Panc1 (cell line): ENCODE measurements at regions not wholly inside any gene's neighbourhood (a gene's known extent, or its start where the extent isn't known, plus 50 kb on each side); places are given as distances from the start of the nearest gene placed in this dataset.

Source experiments
- ATAC-seq: fragments of 200-7000 bp; cut with Tn5 transposase; 2 replicates; pipeline ENCODE4 v1.9.1; 2020; ENCODE audit warnings: mild to moderate bottlenecking, moderate library complexity
- BruUV-seq: library from RNA; stranded (reverse); fragments of 400-500 nt; replicated peaks from 2 replicates; lab custom pipeline; 2021; lab: Mats Ljungman, UMichigan
- CTCF ChIA-PET: fragments of 300-600 bp; sonication (Branson Sonifier 250); formaldehyde crosslinking; loops from one replicate; lab custom pipeline; 2022; ENCODE audit warnings: antibody characterized with exemption; lab: Charles Lee
- POLR2A ChIA-PET: fragments of 300-600 bp; sonication (Branson Sonifier 250); formaldehyde crosslinking; loops from one replicate; lab custom pipeline; 2022; ENCODE audit warnings: antibody characterized with exemption; lab: Charles Lee
- DNase-seq: peaks from one replicate; pipeline ENCODE4 v3.0.0-alpha.2; 2010; ENCODE audit warnings: low read depth, low spot score
- H3K27ac ChIP-seq: 2 replicates; pipeline ENCODE4 v1.5.1; 2011; ENCODE audit warnings: mild to moderate bottlenecking, low read length, inconsistent platforms
- H3K27me3 ChIP-seq: fragments of 200-500 bp; sonication (Bioruptor generic); 2 replicates; pipeline ENCODE4 v1.6.0; 2014; ENCODE audit warnings: low read length, inconsistent platforms; ENCODE audit not compliant: control insufficient read depth, insufficient read depth
- H3K36me3 ChIP-seq: fragments of 200-500 bp; sonication (Bioruptor generic); 2 replicates; pipeline ENCODE4 v1.5.1; 2014; ENCODE audit warnings: inconsistent platforms, mild to moderate bottlenecking, low read length, moderate library complexity; ENCODE audit not compliant: control insufficient read depth, insufficient read depth
- H3K4me1 ChIP-seq: 2 replicates; pipeline ENCODE4 v1.5.1; 2011; ENCODE audit warnings: inconsistent platforms, mild to moderate bottlenecking, low read length, moderate library complexity; ENCODE audit not compliant: control insufficient read depth, insufficient read depth
- H3K4me3 ChIP-seq, 2 experiments: 2 replicates each; pipeline ENCODE4 v1.5.1; 2011 to 2012; ENCODE audit warnings: low read depth in 2 of 2, low read length in 2 of 2, mild to moderate bottlenecking in 2 of 2, inconsistent platforms in 1 of 2, moderate library complexity in 1 of 2
- H3K9me3 ChIP-seq: fragments of 200-500 bp; sonication (Bioruptor generic); 2 replicates; pipeline ENCODE4 v1.5.1; 2014; ENCODE audit warnings: low read depth, mild to moderate bottlenecking, inconsistent platforms, low read length, moderate library complexity; ENCODE audit not compliant: control insufficient read depth, insufficient read depth
- CTCF ChIP-seq: fragments of 450-650 bp; IDR thresholded peaks from 2 replicates; pipeline ENCODE4 v1.5.1; 2017; ENCODE audit warnings: mild to moderate bottlenecking
- POLR2AphosphoS5 ChIP-seq: IDR thresholded peaks from 2 replicates; pipeline ENCODE4 v1.6.1; 2012; ENCODE audit warnings: mild to moderate bottlenecking, low read depth, low read length, moderate library complexity
- SIN3A ChIP-seq: IDR thresholded peaks from 2 replicates; pipeline ENCODE4 v1.6.1; 2012; ENCODE audit warnings: low read depth, mild to moderate bottlenecking, low read length, moderate library complexity, borderline replicate concordance; ENCODE audit not compliant: insufficient read depth
- TCF7L2 ChIP-seq: IDR thresholded peaks from 2 replicates; pipeline ENCODE4 v1.6.1; 2011; ENCODE audit warnings: mild to moderate bottlenecking, low read depth, low read length, inconsistent platforms
- in situ Hi-C: cut with HindIII; loops from 2 replicates; pipeline ENCODE4 v1.10.0; 2016; ENCODE audit warnings: low sequenced_read_pairs, low pct_unique_long_range_greater_than_20kb
- intact Hi-C: fragments of 100-400 bp; cut with micrococcal nuclease; formaldehyde crosslinking; loops from one replicate; pipeline ENCODE4 v1.10.0; 2022; ENCODE audit not compliant: unreplicated experiment
- TF ChIP-seq, protein P1 (sequence below), 2 experiments: IDR thresholded peaks; 2 replicates each; pipeline ENCODE4 v1.6.1; 2011 to 2012; ENCODE audit warnings: low read depth in 2 of 2, control low read depth in 1 of 2, low read length in 1 of 2, mild to moderate bottlenecking in 1 of 2, moderate library complexity in 1 of 2; ENCODE audit not compliant: insufficient read depth in 1 of 2

- no peak overlapping the region for H3K4me3 ChIP-seq
- H3K4me1 ChIP-seq, result no peaks in the 10 kb centered on the region
- intact Hi-C loops (no loop called here), in situ Hi-C loops (no loop called here)
- no peak overlapping the region for H3K27ac ChIP-seq
- DNase-seq (no peak), ATAC-seq (no peak)
- BruUV-seq, result no TSS peak
- H3K36me3 ChIP-seq, result no peaks in the 10 kb centered on the region
- TF ChIP-seq, protein P1, sequence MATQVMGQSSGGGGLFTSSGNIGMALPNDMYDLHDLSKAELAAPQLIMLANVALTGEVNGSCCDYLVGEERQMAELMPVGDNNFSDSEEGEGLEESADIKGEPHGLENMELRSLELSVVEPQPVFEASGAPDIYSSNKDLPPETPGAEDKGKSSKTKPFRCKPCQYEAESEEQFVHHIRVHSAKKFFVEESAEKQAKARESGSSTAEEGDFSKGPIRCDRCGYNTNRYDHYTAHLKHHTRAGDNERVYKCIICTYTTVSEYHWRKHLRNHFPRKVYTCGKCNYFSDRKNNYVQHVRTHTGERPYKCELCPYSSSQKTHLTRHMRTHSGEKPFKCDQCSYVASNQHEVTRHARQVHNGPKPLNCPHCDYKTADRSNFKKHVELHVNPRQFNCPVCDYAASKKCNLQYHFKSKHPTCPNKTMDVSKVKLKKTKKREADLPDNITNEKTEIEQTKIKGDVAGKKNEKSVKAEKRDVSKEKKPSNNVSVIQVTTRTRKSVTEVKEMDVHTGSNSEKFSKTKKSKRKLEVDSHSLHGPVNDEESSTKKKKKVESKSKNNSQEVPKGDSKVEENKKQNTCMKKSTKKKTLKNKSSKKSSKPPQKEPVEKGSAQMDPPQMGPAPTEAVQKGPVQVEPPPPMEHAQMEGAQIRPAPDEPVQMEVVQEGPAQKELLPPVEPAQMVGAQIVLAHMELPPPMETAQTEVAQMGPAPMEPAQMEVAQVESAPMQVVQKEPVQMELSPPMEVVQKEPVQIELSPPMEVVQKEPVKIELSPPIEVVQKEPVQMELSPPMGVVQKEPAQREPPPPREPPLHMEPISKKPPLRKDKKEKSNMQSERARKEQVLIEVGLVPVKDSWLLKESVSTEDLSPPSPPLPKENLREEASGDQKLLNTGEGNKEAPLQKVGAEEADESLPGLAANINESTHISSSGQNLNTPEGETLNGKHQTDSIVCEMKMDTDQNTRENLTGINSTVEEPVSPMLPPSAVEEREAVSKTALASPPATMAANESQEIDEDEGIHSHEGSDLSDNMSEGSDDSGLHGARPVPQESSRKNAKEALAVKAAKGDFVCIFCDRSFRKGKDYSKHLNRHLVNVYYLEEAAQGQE (IDR thresholded peaks at IDR 0.05; ENCODE audit: insufficient read depth in 1 of 2, low read depth in 2 of 2, low read length in 1 of 2), result no peak
- TF ChIP-seq POLR2AphosphoS5 (no peak), CTCF (no peak), SIN3A (no peak), TCF7L2 (no peak)
- ChIA-PET POLR2A (no interaction called here), CTCF (no interaction called here)
- no peaks in the 10 kb centered on the region for H3K9me3 ChIP-seq
- no peaks in the 10 kb centered on the region for H3K27me3 ChIP-seq
These were observed 131.2 kb downstream of the IRS2 start for GRCh38 chr13:109655206-109655600.

- H3K4me1 ChIP-seq, result no peaks in the 10 kb centered on the region
- in situ Hi-C loops (no loop called here), intact Hi-C loops (no loop called here)
- no TSS peak for BruUV-seq
- H3K4me3 ChIP-seq, result no peak overlapping the region
- DNase-seq, result no peak
- no peaks in the 10 kb centered on the region for H3K27me3 ChIP-seq
- no peak overlapping the region for H3K27ac ChIP-seq
- no peak for TF ChIP-seq POLR2AphosphoS5
- no peak for TF ChIP-seq SIN3A
- no peak for TF ChIP-seq CTCF
- no peak for TF ChIP-seq TCF7L2
- TF ChIP-seq, protein P1 (IDR thresholded peaks at IDR 0.05; ENCODE audit: insufficient read depth in 1 of 2, low read depth in 2 of 2, low read length in 1 of 2), result no peak
- H3K36me3 ChIP-seq, result no peaks in the 10 kb centered on the region
- H3K9me3 ChIP-seq, result no peaks in the 10 kb centered on the region
- no peak for ATAC-seq
- ChIA-PET POLR2A (no interaction called here), CTCF (no interaction called here)
These were observed 131.8 kb downstream of the IRS2 start for GRCh38 chr13:109654341-109655205.
